ENCODE measurements at regions not wholly inside any gene's neighbourhood (a gene's known extent, or its start where the extent isn't known, plus 50 kb on each side); places are given as distances from the start of the nearest gene placed in this dataset.

GRCh38 chr3:191743283-191743682 is 282.3 kb downstream of the PYDC2 start:
- Histone ChIP-seq H3K27me3 (replicated peaks; ENCODE audit: control insufficient read depth, insufficient read depth, low read length) (no peaks in the 10 kb centered on the region), H3K4me3 (replicated peaks; ENCODE audit: low read depth, low read length) (no peak overlapping the region), H3K36me3 (ENCODE audit: control insufficient read depth, insufficient read depth, low read length) (no peaks in the 10 kb centered on the region)
- no peak for DNase-seq (ENCODE audit: extremely low read depth, insufficient read length)
- no peak for TF ChIP-seq CTCF (IDR thresholded peaks at IDR 0.05; ENCODE audit: insufficient read depth, low read length, poor library complexity, severe bottlenecking)

- TF ChIP-seq CTCF (IDR thresholded peaks at IDR 0.05; ENCODE audit: insufficient read depth, low read length, poor library complexity, severe bottlenecking): no peak
- DNase-seq (ENCODE audit: extremely low read depth, insufficient read length): no peak
- Histone ChIP-seq H3K27me3 (replicated peaks; ENCODE audit: control insufficient read depth, insufficient read depth, low read length) (no peaks in the 10 kb centered on the region), H3K36me3 (ENCODE audit: control insufficient read depth, insufficient read depth, low read length) (no peaks in the 10 kb centered on the region), H3K4me3 (replicated peaks; ENCODE audit: low read depth, low read length) (no peak overlapping the region)
These were observed 289.7 kb downstream of the PYDC2 start for GRCh38 chr3:191750618-191751017.

GRCh38 chr3:191753196-191753595 is 292.2 kb downstream of the PYDC2 start:
- Histone ChIP-seq H3K4me3 (replicated peaks; ENCODE audit: low read depth, low read length) (no peak overlapping the region), H3K27me3 (replicated peaks; ENCODE audit: control insufficient read depth, insufficient read depth, low read length) (no peaks in the 10 kb centered on the region), H3K36me3 (ENCODE audit: control insufficient read depth, insufficient read depth, low read length) (no peaks in the 10 kb centered on the region)
- DNase-seq (ENCODE audit: extremely low read depth, insufficient read length): no peak
- no peak for TF ChIP-seq CTCF (IDR thresholded peaks at IDR 0.05; ENCODE audit: insufficient read depth, low read length, poor library complexity, severe bottlenecking)

GRCh38 chr3:191761906-191762305 is 300.9 kb downstream of the PYDC2 start:
- Histone ChIP-seq H3K27me3 (replicated peaks; ENCODE audit: control insufficient read depth, insufficient read depth, low read length) (no peaks in the 10 kb centered on the region), H3K4me3 (replicated peaks; ENCODE audit: low read depth, low read length) (no peak overlapping the region), H3K36me3 (ENCODE audit: control insufficient read depth, insufficient read depth, low read length) (no peaks in the 10 kb centered on the region)
- no peak for DNase-seq (ENCODE audit: extremely low read depth, insufficient read length)
- no peak for TF ChIP-seq CTCF (IDR thresholded peaks at IDR 0.05; ENCODE audit: insufficient read depth, low read length, poor library complexity, severe bottlenecking)

- no peak for TF ChIP-seq CTCF (IDR thresholded peaks at IDR 0.05; ENCODE audit: insufficient read depth, low read length, poor library complexity, severe bottlenecking)
- DNase-seq (ENCODE audit: extremely low read depth, insufficient read length): no peak
- Histone ChIP-seq H3K4me3 (replicated peaks; ENCODE audit: low read depth, low read length) (no peak overlapping the region), H3K36me3 (ENCODE audit: control insufficient read depth, insufficient read depth, low read length) (no peaks in the 10 kb centered on the region), H3K27me3 (replicated peaks; ENCODE audit: control insufficient read depth, insufficient read depth, low read length) (no peaks in the 10 kb centered on the region)
These were observed 301.5 kb downstream of the PYDC2 start for GRCh38 chr3:191762323-191762960.

GRCh38 chr3:191768421-191768820 is 307.5 kb downstream of the PYDC2 start:
- no peak overlapping the region for H3K4me3 ChIP-seq (replicated peaks; ENCODE audit: low read depth, low read length)
- H3K27me3 ChIP-seq (replicated peaks; ENCODE audit: control insufficient read depth, insufficient read depth, low read length): no peaks in the 10 kb centered on the region
- peak; percentile 29 for TF ChIP-seq CTCF (IDR thresholded peaks at IDR 0.05; ENCODE audit: insufficient read depth, low read length, poor library complexity, severe bottlenecking)
- no peak for DNase-seq (ENCODE audit: extremely low read depth, insufficient read length)
- no peaks in the 10 kb centered on the region for H3K36me3 ChIP-seq (ENCODE audit: control insufficient read depth, insufficient read depth, low read length)

All from GM06990 (cell line).